Subcutaneous abdominal adipose tissue (tissue), 5 donors: ENCODE measurements at regions not wholly inside any gene's neighbourhood (a gene's known extent, or its start where the extent isn't known, plus 50 kb on each side); places are given as distances from the start of the nearest gene placed in this dataset.

ENCODE experiments used
- H3K27ac ChIP-seq: one replicate; pipeline ENCODE4 v1.7.0; 2013; ENCODE audit warnings: low read depth, mild to moderate bottlenecking, inconsistent platforms, low read length, moderate library complexity
- H3K27me3 ChIP-seq, 5 donors: one replicate each; pipeline ENCODE4 v1.7.0; 2013; ENCODE audit warnings: low read length in 5 of 5, inconsistent platforms in 1 of 5; ENCODE audit not compliant: control insufficient read depth in 5 of 5, insufficient read depth in 4 of 5
- H3K36me3 ChIP-seq, 5 donors: one replicate each; pipeline ENCODE4 v1.7.0; 2013; ENCODE audit warnings: low read length in 5 of 5; ENCODE audit not compliant: control insufficient read depth in 5 of 5, insufficient read depth in 5 of 5
- H3K4me1 ChIP-seq, 5 donors: one replicate each; pipeline ENCODE4 v1.7.0; 2013; ENCODE audit warnings: low read length in 5 of 5, mild to moderate bottlenecking in 3 of 5, moderate library complexity in 1 of 5; ENCODE audit not compliant: control insufficient read depth in 5 of 5, insufficient read depth in 5 of 5
- H3K4me3 ChIP-seq, 5 donors: one replicate each; pipeline ENCODE4 v1.7.0; 2013; ENCODE audit warnings: low read length in 5 of 5, low read depth in 1 of 5
- H3K9ac ChIP-seq, 5 donors: one replicate each; pipeline ENCODE4 v1.7.0; 2013; ENCODE audit warnings: low read length in 5 of 5, mild to moderate bottlenecking in 4 of 5, moderate library complexity in 3 of 5
- H3K9me3 ChIP-seq, 5 donors: one replicate each; pipeline ENCODE4 v1.7.0; 2013; ENCODE audit warnings: low read length in 5 of 5; ENCODE audit not compliant: control insufficient read depth in 5 of 5
- donor health status: healthy.
- donor health status: healthy.
- donor health status: healthy.
- donor health status: healthy.
- donor health status: healthy.

GRCh38 chr9:3028535-3028934 lies 184.6 kb upstream of the PUM3 start:
- H3K9me3 ChIP-seq = no peaks in the 10 kb centered on the region
- no peaks in the 10 kb centered on the region for H3K27me3 ChIP-seq
- H3K4me3 ChIP-seq = no peak overlapping the region
- no peak overlapping the region for H3K9ac ChIP-seq
- H3K4me1 ChIP-seq = peaks cover 0 to 14% (median 9%) of the 10 kb centered on the region in 5 donors
- no peak overlapping the region for H3K27ac ChIP-seq
- H3K36me3 ChIP-seq = no peaks in the 10 kb centered on the region

GRCh38 chr9:3027210-3027609 lies 183.3 kb upstream of the PUM3 start:
- H3K27ac ChIP-seq = no peak overlapping the region
- H3K27me3 ChIP-seq = no peaks in the 10 kb centered on the region
- H3K36me3 ChIP-seq = no peaks in the 10 kb centered on the region
- H3K9ac ChIP-seq = no peak overlapping the region
- peaks cover 0 to 14% (median 9%) of the 10 kb centered on the region in 5 donors for H3K4me1 ChIP-seq
- no peaks in the 10 kb centered on the region for H3K9me3 ChIP-seq
- no peak overlapping the region for H3K4me3 ChIP-seq

- H3K9me3 ChIP-seq = no peaks in the 10 kb centered on the region
- peaks cover 0 to 13% (median 8%) of the 10 kb centered on the region in 5 donors for H3K4me1 ChIP-seq
- no peaks in the 10 kb centered on the region for H3K27me3 ChIP-seq
- no peaks in the 10 kb centered on the region for H3K36me3 ChIP-seq
- H3K4me3 ChIP-seq = no peak overlapping the region
- H3K9ac ChIP-seq = no peak overlapping the region
- no peak overlapping the region for H3K27ac ChIP-seq
Observed at GRCh38 chr9:3023449-3023848, 179.6 kb upstream of the PUM3 start.

- Histone ChIP-seq H3K4me3 (no peak overlapping the region), H3K9me3 (no peaks in the 10 kb centered on the region), H3K27me3 (no peaks in the 10 kb centered on the region), H3K9ac (no peak overlapping the region), H3K4me1 (peaks cover 0 to 16% (median 3%) of the 10 kb centered on the region in 5 donors), H3K27ac (no peak overlapping the region), H3K36me3 (no peaks in the 10 kb centered on the region)
Observed at GRCh38 chr9:3018691-3019230, 174.9 kb upstream of the PUM3 start.

- no peak overlapping the region for H3K27ac ChIP-seq
- H3K27me3 ChIP-seq = no peaks in the 10 kb centered on the region
- H3K9ac ChIP-seq = no peak overlapping the region
- no peaks in the 10 kb centered on the region for H3K9me3 ChIP-seq
- H3K36me3 ChIP-seq = no peaks in the 10 kb centered on the region
- H3K4me3 ChIP-seq = no peak overlapping the region
- peaks cover 0 to 22% (median 3%) of the 10 kb centered on the region in 5 donors for H3K4me1 ChIP-seq
Observed at GRCh38 chr9:3018071-3018470, 174.2 kb upstream of the PUM3 start.

- H3K4me1 ChIP-seq = peaks cover 0 to 30% (median 3%) of the 10 kb centered on the region in 5 donors
- no peaks in the 10 kb centered on the region for H3K36me3 ChIP-seq
- H3K9ac ChIP-seq = no peak overlapping the region
- H3K4me3 ChIP-seq = no peak overlapping the region
- no peak overlapping the region for H3K27ac ChIP-seq
- no peaks in the 10 kb centered on the region for H3K27me3 ChIP-seq
- no peaks in the 10 kb centered on the region for H3K9me3 ChIP-seq
Observed at GRCh38 chr9:3014178-3014577, 170.3 kb upstream of the PUM3 start.

- no peaks in the 10 kb centered on the region for H3K9me3 ChIP-seq
Observed at GRCh38 chr9:3012842-3013241, 168.9 kb upstream of the PUM3 start.

GRCh38 chr9:3012245-3012644 lies 168.3 kb upstream of the PUM3 start:
- Histone ChIP-seq H3K36me3 (no peaks in the 10 kb centered on the region), H3K9ac (no peak overlapping the region), H3K27ac (no peak overlapping the region), H3K9me3 (no peaks in the 10 kb centered on the region), H3K4me1 (peaks cover 0 to 17% (median 0%) of the 10 kb centered on the region in 5 donors), H3K4me3 (no peak overlapping the region), H3K27me3 (no peaks in the 10 kb centered on the region)

More at GRCh38 chr9:3012842-3013241, 168.9 kb upstream of the PUM3 start:
- Histone ChIP-seq H3K9ac (no peak overlapping the region), H3K36me3 (no peaks in the 10 kb centered on the region), H3K4me3 (no peak overlapping the region), H3K27ac (no peak overlapping the region), H3K27me3 (no peaks in the 10 kb centered on the region), H3K4me1 (peaks cover 0 to 17% (median 0%) of the 10 kb centered on the region in 5 donors)

- H3K36me3 ChIP-seq = no peaks in the 10 kb centered on the region
- H3K27me3 ChIP-seq = no peaks in the 10 kb centered on the region
- H3K9ac ChIP-seq = no peak overlapping the region
- no peak overlapping the region for H3K27ac ChIP-seq
- no peaks in the 10 kb centered on the region for H3K9me3 ChIP-seq
- H3K4me1 ChIP-seq = peaks cover 0 to 8% (median 0%) of the 10 kb centered on the region in 5 donors
- no peak overlapping the region for H3K4me3 ChIP-seq
Observed at GRCh38 chr9:3008091-3008490, 164.2 kb upstream of the PUM3 start.

- no peaks in the 10 kb centered on the region for H3K36me3 ChIP-seq
- H3K9me3 ChIP-seq = no peaks in the 10 kb centered on the region
- no peaks in the 10 kb centered on the region for H3K27me3 ChIP-seq
- no peak overlapping the region for H3K9ac ChIP-seq
- no peak overlapping the region for H3K4me3 ChIP-seq
- no peak overlapping the region for H3K27ac ChIP-seq
- peaks cover 0 to under 1% (median 0%) of the 10 kb centered on the region in 5 donors for H3K4me1 ChIP-seq
Observed at GRCh38 chr9:3007326-3007725, 163.4 kb upstream of the PUM3 start.
